ENCODE measurements at regions not wholly inside any gene's neighbourhood (a gene's known extent, or its start where the extent isn't known, plus 50 kb on each side); places are given as distances from the start of the nearest gene placed in this dataset.

DNA sequence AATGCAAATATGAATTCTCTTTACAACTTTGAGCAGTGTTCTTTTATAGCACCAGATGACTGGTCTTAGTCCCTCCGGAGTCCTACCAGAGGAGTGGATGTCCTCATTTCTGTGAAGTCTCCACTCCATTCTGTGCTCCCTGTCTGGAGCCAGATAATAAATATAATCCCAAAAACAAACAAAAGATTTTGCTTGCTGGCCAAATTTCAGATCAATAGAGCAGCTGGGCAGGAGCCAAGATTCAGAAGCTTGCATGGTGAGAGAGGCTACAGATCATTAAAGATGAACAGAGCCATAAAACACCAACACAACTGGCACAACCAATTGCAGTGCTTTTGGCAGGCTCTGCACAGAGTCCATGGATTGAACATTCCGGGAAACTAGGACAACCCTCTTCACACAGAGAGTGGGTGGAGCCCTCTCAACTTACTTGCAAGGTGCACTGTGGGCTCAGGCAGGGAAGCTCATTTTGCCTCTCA, 231.5 kb upstream of the SNX7 start:
- no peaks in the 10 kb centered on the region for H3K9me3 ChIP-seq (ENCODE audit: control insufficient read depth, insufficient read depth, low read length)

DNA sequence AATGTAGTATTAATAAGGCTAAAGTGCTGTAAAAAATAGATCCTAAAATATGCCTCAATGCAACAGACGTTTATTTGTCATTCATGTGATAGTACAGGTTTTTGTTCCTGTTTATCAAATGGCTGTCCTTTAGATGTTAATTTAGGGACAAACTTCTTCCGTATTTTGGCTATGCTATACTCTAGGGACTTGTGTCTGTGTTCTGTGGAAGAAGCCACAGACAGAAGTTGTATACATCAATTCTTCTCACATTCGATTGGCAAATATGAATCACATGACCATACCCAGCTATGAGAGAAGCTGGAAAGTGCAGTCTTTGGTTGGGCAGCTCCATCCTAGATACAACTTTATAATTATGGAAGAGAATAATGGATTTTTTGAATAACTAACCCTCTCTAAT, 232.7 kb upstream of the SNX7 start:
- H3K36me3 ChIP-seq (ENCODE audit: control insufficient read depth, low read length), result no peaks in the 10 kb centered on the region
- no peaks in the 10 kb centered on the region for H3K9me2 ChIP-seq (replicated peaks; ENCODE audit: control insufficient read depth, low read length)
- H3K4me3 ChIP-seq (ENCODE audit: low read length), result no peak overlapping the region
- H3F3A ChIP-seq (ENCODE audit: control insufficient read depth, insufficient read depth), result no peaks in the 10 kb centered on the region
- no peaks in the 10 kb centered on the region for H3K9me3 ChIP-seq (ENCODE audit: control insufficient read depth, insufficient read depth, low read length)
- H3K27me3 ChIP-seq (ENCODE audit: control insufficient read depth, low read length), result no peaks in the 10 kb centered on the region
- H3K4me1 ChIP-seq (ENCODE audit: control insufficient read depth, low read length), result no peaks in the 10 kb centered on the region
- TF ChIP-seq CTCF (IDR thresholded peaks at IDR 0.05; ENCODE audit: low read depth, low read length, poor library complexity, severe bottlenecking), result no peak
- TF ChIP-seq EZH2phosphoT487 (IDR thresholded peaks at IDR 0.05; ENCODE audit: borderline replicate concordance, low read length), result no peak
- no peaks in the 10 kb centered on the region for H4K20me1 ChIP-seq (ENCODE audit: control insufficient read depth, insufficient read depth, low read depth, low read length)
- no peaks in the 10 kb centered on the region for H3K79me2 ChIP-seq (ENCODE audit: control insufficient read depth, low read length)
- H3K27ac ChIP-seq (ENCODE audit: low read depth, low read length), result no peak overlapping the region
- no peak overlapping the region for H3K4me2 ChIP-seq (ENCODE audit: low read length)

More for the DNA sequence above, 231.5 kb upstream of the SNX7 start:
- H3K36me3 ChIP-seq (ENCODE audit: control insufficient read depth, low read length), result no peaks in the 10 kb centered on the region
- H3K79me2 ChIP-seq (ENCODE audit: control insufficient read depth, low read length), result no peaks in the 10 kb centered on the region
- H3F3A ChIP-seq (ENCODE audit: control insufficient read depth, insufficient read depth), result no peaks in the 10 kb centered on the region
- no peak overlapping the region for H3K27ac ChIP-seq (ENCODE audit: low read depth, low read length)
- no peaks in the 10 kb centered on the region for H3K4me1 ChIP-seq (ENCODE audit: control insufficient read depth, low read length)
- no peaks in the 10 kb centered on the region for H3K9me2 ChIP-seq (replicated peaks; ENCODE audit: control insufficient read depth, low read length)
- no peaks in the 10 kb centered on the region for H3K27me3 ChIP-seq (ENCODE audit: control insufficient read depth, low read length)
- TF ChIP-seq CTCF (IDR thresholded peaks at IDR 0.05; ENCODE audit: low read depth, low read length, poor library complexity, severe bottlenecking) (no peak), EZH2phosphoT487 (IDR thresholded peaks at IDR 0.05; ENCODE audit: borderline replicate concordance, low read length) (no peak)
- H3K4me2 ChIP-seq (ENCODE audit: low read length), result no peak overlapping the region
- H3K4me3 ChIP-seq (ENCODE audit: low read length), result no peak overlapping the region
- H4K20me1 ChIP-seq (ENCODE audit: control insufficient read depth, insufficient read depth, low read depth, low read length), result no peaks in the 10 kb centered on the region

GRCh38 chr1:98427664-98428063, 233.9 kb upstream of the SNX7 start:
- no peak overlapping the region for H3K4me3 ChIP-seq (ENCODE audit: low read length)
- H3K36me3 ChIP-seq (ENCODE audit: control insufficient read depth, low read length), result no peaks in the 10 kb centered on the region
- no peaks in the 10 kb centered on the region for H3K79me2 ChIP-seq (ENCODE audit: control insufficient read depth, low read length)
- no peaks in the 10 kb centered on the region for H3K9me3 ChIP-seq (ENCODE audit: control insufficient read depth, insufficient read depth, low read length)
- H3K27me3 ChIP-seq (ENCODE audit: control insufficient read depth, low read length), result no peaks in the 10 kb centered on the region
- no peaks in the 10 kb centered on the region for H4K20me1 ChIP-seq (ENCODE audit: control insufficient read depth, insufficient read depth, low read depth, low read length)
- no peaks in the 10 kb centered on the region for H3K4me1 ChIP-seq (ENCODE audit: control insufficient read depth, low read length)
- no peak overlapping the region for H3K4me2 ChIP-seq (ENCODE audit: low read length)
- TF ChIP-seq CTCF (IDR thresholded peaks at IDR 0.05; ENCODE audit: low read depth, low read length, poor library complexity, severe bottlenecking), result no peak
- no peak for TF ChIP-seq EZH2phosphoT487 (IDR thresholded peaks at IDR 0.05; ENCODE audit: borderline replicate concordance, low read length)
- no peaks in the 10 kb centered on the region for H3K9me2 ChIP-seq (replicated peaks; ENCODE audit: control insufficient read depth, low read length)
- no peak overlapping the region for H3K27ac ChIP-seq (ENCODE audit: low read depth, low read length)
- no peaks in the 10 kb centered on the region for H3F3A ChIP-seq (ENCODE audit: control insufficient read depth, insufficient read depth)

Measured in DOHH2 (cell line).